Stomach (tissue), 4 donors: ENCODE measurements at regions not wholly inside any gene's neighbourhood (a gene's known extent, or its start where the extent isn't known, plus 50 kb on each side); places are given as distances from the start of the nearest gene placed in this dataset.

Experiments used
- CTCF ChIP-seq, 7 experiments: fragments of 450-650 bp in 4 of 7; fragments of 200-600 bp in 3 of 7; sonication (generic) in 3 of 7; IDR thresholded peaks; one replicate each; pipeline ENCODE4 v1.5.1; 2016 to 2019; ENCODE audit warnings: antibody characterized with exemption in 7 of 7, control low read depth in 2 of 7, mild to moderate bottlenecking in 1 of 7
- EP300 ChIP-seq: sonication (generic); formaldehyde crosslinking; IDR thresholded peaks from one replicate; pipeline ENCODE4 v1.6.1; 2017; ENCODE audit warnings: antibody characterized with exemption

- TF ChIP-seq EP300 (no peak), CTCF (IDR thresholded peaks at IDR 0.05) (no peak)
Measured at GRCh38 chr6:1131285-1132079, 180.4 kb upstream of the FOXQ1 start.
